GM12891 (cell line): ENCODE measurements at regions not wholly inside any gene's neighbourhood (a gene's known extent, or its start where the extent isn't known, plus 50 kb on each side); places are given as distances from the start of the nearest gene placed in this dataset.

Experiments used
- PAX5 ChIP-seq: IDR thresholded peaks from 2 replicates; pipeline ENCODE4 v1.6.1; 2011; ENCODE audit warnings: low read length, moderate library complexity, mild to moderate bottlenecking; ENCODE audit not compliant: insufficient read depth, severe bottlenecking
- POLR2A ChIP-seq: IDR thresholded peaks from 2 replicates; pipeline ENCODE4 v1.6.1; 2011; ENCODE audit warnings: low read depth, low read length, control low read depth
- POLR2AphosphoS5 ChIP-seq: IDR thresholded peaks from 2 replicates; pipeline ENCODE4 v1.6.1; 2011; ENCODE audit warnings: low read depth, low read length, control low read depth
- POU2F2 ChIP-seq: IDR thresholded peaks from 2 replicates; pipeline ENCODE4 v1.6.1; 2011; ENCODE audit warnings: low read depth, mild to moderate bottlenecking, control low read depth, low read length, moderate library complexity
- SPI1 ChIP-seq: IDR thresholded peaks from 2 replicates; pipeline ENCODE4 v1.6.1; 2011; ENCODE audit warnings: low read depth, low read length, control low read depth
- TAF1 ChIP-seq: IDR thresholded peaks from 2 replicates; pipeline ENCODE4 v1.6.1; 2011; ENCODE audit warnings: low read depth, low read length, control low read depth

- TF ChIP-seq TAF1, result no peak
- TF ChIP-seq POLR2A, result no peak
- no peak for TF ChIP-seq POLR2AphosphoS5
- no peak for TF ChIP-seq PAX5
- no peak for TF ChIP-seq SPI1
- no peak for TF ChIP-seq POU2F2
These were observed 75.9 kb upstream of the RNU2-1 start for GRCh38 chr17:43309505-43310332.
